ENCODE measurements at regions not wholly inside any gene's neighbourhood (a gene's known extent, or its start where the extent isn't known, plus 50 kb on each side); places are given as distances from the start of the nearest gene placed in this dataset.

DNA sequence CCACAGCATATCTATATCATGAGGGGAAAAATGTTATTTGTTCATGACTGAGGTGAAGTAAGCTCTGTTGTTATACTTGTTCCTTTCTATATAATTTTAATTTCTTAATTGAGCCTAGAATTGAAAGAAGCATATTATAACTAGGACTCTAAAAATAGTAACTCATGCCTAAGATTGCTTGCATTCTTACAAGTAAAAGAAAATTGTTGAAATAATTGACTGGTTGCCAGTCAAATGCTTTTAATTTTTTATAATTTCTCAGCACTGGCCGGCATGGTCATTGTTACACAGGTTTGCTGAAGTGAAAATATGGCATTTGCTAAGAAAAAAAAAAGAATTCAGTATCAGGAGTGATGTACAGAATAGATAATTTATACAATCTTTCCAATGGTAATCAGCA, 104.8 kb downstream of the GASK1B start:
- TF ChIP-seq, protein P1, sequence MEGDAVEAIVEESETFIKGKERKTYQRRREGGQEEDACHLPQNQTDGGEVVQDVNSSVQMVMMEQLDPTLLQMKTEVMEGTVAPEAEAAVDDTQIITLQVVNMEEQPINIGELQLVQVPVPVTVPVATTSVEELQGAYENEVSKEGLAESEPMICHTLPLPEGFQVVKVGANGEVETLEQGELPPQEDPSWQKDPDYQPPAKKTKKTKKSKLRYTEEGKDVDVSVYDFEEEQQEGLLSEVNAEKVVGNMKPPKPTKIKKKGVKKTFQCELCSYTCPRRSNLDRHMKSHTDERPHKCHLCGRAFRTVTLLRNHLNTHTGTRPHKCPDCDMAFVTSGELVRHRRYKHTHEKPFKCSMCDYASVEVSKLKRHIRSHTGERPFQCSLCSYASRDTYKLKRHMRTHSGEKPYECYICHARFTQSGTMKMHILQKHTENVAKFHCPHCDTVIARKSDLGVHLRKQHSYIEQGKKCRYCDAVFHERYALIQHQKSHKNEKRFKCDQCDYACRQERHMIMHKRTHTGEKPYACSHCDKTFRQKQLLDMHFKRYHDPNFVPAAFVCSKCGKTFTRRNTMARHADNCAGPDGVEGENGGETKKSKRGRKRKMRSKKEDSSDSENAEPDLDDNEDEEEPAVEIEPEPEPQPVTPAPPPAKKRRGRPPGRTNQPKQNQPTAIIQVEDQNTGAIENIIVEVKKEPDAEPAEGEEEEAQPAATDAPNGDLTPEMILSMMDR (conservative IDR thresholded peaks at IDR 0.05) = no peak
- TF ChIP-seq EZH2 (IDR thresholded peaks at IDR 0.05; ENCODE audit: low read depth) = no peak

Data from PC-9 (cell line).